ENCODE measurements at regions not wholly inside any gene's neighbourhood (a gene's known extent, or its start where the extent isn't known, plus 50 kb on each side); places are given as distances from the start of the nearest gene placed in this dataset.

DNA sequence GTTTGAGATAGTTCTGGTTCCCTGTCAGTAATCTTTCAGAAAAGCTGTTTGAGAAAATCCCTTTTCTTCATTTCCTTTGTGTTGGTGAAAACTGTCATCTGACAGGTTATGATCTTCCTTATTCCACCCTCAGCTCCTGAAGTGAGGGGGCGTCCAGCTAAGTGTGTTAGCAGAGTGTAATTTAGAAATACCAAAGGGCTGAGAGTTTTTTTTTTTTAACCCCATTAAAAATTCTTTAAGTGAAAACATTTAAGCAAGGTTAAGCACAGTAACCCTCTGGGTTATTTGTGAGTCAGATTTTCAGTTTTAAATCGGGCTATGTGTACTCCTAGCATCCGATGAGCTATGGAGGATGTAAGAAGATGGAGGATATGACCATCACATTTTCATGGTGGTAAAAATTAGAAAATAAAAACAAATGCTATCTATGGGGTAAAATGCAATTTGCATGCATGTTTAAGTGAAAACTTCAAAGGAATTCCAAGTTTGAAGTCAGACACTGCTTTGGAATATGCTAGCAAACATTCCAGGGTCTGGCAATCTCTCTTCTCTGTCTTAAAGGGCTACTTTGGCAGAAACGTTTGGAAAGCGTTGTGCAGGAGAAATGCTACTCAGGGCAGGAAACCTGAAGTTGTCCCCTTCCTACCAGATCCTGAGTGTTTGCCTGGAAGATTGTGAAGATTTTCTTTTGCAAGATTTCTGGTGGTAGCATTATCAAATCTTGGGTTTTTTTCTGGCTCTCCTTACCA lies 197.0 kb upstream of the PRICKLE1 start:
- DNase-seq = no peak

DNA sequence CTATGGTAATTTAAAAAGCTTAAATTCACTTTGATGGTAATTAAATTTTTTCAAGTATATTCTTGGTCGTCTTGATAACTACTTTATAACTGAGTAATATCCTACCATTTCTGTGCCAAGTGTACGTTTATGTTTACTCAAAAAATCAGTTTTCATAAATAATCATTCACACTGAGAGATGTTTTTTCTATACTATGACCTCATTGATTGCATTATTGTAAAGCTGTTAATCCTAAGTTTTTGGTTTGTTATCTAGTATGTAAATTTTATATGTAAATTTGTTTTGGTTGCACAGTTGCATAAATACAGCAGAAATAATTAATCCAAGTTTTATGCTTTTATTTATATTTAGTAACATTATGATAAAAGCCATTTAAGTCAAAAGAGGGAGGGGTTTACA lies 196.4 kb upstream of the PRICKLE1 start:
- DNase-seq = no peak

DNA sequence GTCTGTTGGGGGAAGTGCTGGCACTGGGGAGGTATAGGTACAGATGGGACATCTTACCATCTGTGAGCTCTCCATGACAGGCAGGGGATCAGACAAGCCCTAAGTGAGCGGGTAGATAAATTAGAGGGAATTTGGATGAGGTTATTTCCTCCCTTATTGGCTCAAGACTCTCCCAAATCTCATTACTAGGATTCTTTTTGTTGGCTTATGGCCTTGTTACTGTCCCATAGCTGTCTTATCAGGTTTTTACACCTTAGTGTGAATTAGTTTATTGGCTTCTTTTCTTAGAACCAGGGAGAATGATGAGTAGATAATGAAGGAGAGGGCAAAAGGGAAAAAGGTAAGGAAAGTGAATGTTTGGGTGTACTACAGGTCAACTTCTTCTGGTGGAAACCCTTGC lies 191.1 kb upstream of the PRICKLE1 start:
- no peak for DNase-seq

DNA sequence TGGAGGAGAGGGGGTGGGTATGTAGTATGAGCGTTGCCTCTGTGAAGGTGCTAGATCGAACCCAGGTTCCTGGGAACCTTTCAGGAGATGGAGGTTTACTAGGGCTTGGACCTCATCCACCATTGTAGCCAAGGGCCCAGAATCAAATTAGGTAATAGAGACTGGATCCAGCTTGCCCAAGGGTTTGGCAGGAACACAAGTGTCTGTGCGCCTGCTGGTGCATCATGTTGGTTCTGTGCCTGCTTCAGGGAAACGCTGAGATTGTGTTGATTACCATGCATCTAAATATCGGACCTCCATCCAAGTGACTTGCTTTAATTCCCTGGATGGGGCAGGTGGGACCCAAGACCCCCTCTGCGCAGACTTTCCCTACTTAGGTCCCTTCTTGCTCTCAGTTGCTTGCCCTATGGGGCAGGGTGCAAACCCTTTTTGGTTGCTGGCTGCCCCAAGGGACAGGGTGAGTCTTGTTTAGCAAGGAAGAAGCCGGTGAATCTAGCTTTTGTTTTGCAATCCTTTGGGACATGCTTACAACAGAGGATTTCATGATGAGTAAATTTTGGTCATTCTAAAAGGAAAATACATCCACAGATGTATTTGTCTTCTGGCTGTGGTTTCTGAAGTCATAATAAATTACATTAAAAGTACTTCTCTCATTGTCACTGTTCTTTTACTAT lies 189.8 kb upstream of the PRICKLE1 start:
- DNase-seq = no peak

DNA sequence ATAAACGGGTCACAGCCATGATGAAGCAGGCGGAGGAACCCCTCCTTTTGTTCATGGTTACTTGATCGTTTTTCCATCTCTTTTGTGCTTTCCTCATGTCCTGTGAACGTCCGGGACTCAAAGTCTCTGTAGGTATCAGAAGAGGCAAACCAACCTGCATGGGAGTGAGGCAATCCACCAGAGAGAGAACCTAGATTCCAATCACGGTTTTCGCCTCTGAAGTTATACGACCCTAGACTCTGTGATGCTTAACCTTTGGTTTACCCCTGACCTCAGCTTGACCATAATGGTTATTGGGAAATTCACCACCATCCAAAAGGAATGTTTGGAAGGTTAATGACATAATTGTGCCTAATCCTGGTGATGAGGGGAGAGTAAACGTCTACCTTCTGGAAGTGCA lies 186.8 kb upstream of the PRICKLE1 start:
- no peak for DNase-seq

DNA sequence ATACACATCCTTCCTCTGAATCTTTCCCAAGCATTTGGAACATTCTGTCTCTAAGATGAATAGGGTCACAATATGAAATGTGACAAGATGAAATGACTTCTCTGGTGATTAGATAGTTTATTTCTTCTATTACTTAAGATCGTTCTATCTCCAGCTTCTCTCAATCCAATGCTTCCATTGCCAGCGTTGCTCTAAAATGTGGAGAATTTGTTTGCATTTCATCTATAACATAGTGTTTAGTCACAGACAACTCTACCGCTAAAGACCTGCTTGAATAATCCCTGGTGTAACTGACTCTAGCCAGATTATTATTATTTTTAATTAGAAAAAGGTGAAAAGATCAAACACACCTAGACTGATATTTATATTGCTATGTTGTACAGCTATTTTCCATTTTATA lies 184.7 kb upstream of the PRICKLE1 start:
- no peak for DNase-seq

DNA sequence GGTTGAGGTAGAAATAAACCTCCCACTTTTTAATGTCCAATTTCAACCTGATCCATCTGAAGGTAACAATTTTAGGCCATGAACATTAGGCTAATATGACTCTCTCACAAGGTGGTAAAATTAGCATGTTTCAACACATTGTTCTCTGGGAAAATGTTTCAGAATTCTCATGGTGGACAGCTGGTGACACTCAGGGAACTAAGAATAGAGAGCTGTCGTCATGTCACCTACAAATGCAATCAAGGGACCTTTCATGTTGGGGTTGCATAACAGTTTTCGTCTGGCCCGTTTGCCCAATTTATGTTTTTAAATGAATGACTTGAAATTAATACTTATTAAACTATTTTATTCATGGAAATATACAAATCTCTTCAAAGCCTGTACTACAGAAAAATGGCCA lies 180.7 kb upstream of the PRICKLE1 start:
- no peak for DNase-seq

DNA sequence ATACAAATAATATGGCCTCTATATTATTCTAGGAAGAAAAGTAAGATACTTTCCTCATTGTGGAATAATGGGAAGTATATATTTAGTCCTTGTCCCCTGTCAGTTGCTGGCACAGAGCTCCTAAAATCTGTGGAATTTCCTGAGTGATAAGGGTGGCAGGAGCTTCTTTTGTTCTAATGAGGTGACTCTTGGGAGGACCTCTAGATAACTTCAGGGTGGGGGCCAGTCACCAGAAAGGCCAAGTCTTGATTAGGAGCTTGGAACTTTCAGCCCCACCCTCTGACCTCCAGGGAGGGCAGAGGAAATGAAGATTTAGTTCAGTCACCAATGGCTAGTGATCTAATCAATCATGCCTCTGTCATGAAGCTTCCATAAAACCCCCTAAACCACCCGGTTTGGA lies 179.9 kb upstream of the PRICKLE1 start:
- DNase-seq = no peak

DNA sequence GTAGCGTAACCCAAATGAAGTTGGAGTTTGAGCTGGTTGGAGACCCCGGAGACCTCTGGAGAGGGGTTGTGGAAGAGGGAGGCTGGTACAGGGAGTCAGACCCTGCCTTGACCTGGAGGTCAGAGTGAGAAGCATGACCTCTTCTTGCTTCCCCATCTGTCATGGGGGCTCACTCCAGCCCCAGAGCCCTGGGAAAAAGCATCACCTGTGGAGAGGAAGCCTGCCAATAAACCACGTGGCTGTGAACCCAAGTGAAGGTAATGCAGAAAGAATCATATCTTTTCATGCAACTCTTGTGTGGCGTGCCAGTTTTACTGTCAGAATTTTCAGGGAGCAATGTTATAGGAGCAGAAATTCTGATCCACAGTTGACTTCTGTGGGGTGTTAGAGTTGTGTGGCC lies 178.5 kb upstream of the PRICKLE1 start:
- no peak for DNase-seq

DNA sequence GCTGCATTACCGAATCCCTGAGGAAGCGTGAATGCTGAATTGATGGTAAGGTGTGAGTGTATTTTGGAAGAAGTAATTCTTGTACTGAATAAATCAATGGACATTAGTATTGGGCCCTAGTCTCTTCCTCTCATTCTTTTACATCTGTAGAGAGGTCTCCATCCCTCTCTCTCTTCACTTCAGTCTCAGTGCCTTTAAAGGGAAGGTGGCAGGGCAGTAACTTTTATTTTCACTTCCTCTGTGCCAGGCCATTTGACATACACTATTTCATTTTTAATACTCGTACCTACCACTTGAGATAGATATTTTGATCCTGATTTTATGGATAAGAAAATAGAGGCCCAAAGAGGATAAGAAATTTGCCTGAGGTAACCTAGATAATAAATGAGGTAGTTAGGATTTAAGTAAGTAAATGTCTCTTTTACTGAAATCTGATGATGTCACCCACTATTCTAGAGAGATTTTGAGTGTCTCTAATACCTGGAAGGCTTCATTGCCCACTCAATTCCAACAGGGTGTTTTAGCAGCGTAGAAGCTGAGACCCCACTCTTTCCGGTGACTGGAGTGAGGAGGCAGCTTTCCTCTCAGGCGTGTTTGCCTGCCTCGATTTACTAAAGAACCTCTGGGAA lies 177.9 kb upstream of the PRICKLE1 start:
- DNase-seq = no peak

DNA sequence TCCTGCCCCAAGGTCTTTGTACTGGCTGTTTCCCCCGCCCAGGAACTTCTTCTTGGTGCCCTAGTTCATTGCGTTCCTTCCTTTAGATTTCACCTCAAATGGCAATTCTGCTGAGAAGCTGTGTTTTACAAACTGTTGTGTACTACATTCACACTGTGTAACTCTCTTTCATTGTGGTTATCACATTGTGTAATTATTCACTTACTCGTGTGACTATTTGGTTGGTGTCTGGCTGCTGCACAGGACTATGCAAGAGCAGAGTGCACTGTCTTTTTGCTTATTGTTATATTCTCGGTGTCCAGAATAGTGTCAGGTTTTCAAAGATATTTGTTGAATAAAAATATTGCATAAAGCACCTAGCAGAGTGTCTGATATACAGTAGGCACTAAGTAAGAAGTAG lies 177.2 kb upstream of the PRICKLE1 start:
- no peak for DNase-seq

DNA sequence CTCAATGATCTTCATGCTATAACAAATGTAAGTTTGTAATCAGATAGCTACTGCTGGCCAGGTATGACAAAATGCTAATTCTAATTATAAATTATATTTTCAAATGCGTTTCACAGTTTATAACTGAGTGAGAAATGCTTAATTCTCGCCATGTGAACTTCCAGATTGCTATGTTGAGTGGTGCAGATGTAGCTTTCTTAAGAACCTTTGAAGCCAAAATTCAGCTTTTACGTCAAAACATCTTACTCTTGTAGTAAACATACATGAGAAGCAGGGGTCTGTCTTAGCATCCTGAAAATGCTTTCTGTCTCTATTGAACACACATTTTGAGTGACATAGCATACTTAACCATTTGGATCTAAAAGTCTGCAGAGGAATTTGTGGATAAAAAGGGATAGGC lies 176.5 kb upstream of the PRICKLE1 start:
- DNase-seq = no peak

DNA sequence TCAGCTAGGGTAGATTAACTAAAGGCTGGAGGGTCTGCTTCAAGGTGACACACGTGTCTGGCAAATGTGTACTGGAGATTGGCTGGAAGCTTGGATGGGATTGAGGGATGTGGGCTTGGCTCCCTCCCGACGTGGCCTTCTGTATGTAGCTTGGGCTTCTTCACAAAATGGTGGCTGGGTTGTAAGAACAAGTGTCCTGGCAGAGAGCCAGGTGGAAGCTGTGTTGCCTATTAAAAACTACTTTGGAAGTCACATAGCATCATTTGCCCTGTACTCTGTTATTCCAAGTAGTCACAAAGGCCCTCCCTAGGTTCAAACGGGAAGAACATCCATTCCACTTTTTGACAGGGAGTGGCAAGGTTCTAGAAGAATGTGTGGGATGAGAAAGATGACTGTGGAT lies 174.1 kb upstream of the PRICKLE1 start:
- DNase-seq = no peak

DNA sequence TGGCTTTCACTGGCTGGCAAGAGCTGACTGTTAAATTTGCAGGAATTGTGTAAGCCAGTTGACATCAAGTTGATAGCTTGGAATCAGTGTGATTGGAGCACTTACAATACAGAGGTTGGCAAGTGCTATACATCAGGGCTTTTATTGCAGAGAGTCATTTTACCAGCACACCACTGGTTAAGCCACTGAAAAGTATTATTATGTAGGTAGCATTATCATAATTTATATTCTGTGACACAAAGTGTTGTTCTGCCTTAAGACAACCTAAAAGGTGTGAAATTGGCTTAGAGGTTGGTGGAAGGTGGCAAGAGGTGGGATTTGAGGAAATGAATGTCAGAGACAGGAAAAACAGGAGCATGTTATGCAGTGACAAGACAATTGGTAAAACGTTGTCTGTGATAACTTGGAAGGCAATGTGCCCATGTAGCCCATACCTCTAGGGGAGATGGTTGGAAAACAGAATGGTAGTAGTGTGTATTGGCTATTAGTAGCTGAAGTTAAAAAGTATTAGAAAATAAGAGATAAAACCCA lies 172.9 kb upstream of the PRICKLE1 start:
- no peak for DNase-seq

DNA sequence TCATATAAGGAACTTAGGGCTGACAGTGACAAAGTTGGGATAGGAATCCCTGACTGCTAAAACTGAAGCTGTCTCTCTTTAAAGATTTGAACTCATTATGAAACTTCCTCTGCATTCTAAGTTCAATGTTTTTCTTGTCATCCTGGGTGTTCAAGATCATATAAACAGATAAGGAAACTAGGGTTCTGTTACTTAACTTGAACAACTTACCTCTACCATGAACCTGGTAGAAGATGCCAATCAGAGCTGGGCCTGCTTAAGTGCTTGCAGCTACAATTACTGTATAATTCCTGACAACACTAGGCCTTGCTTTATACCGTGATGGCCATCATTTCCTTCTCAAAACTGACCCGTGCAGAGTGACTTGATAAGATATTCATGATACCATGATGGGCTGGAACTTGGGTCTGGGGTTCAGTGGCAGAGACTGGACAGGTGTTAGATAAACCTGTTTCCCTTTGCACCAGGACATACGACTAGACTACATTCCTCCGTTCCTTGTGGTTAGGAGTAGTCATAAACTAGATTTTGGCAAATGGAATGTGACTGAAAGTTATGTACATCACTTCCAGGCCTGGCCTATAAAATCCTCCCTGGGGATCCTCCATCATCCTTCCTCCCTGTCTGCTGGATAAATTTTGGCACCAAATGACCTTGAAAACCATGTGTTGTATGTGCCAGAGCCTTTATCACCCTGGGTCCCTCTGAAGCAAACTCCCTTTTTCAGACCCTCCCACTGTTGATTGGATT lies 172.2 kb upstream of the PRICKLE1 start:
- no peak for DNase-seq

DNA sequence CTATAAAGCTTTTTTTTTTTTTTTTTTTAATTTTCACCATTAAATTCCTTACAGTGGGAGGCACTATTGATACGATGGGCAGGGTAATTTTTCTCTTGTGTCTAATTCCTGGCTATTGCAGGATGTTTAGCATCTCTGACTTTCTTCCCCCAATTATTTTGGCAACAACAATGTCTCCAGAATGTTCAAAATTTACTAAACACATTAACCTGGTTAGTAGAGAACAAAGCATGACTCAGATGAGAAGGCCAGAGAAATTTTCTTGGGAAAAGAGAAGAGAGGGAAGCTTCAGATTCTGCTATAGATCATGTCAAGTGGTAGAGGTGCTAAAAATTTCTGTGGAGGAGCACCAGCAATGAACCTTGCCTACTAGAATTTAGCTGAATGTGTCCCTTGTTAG lies 171.5 kb upstream of the PRICKLE1 start:
- no peak for DNase-seq

DNA sequence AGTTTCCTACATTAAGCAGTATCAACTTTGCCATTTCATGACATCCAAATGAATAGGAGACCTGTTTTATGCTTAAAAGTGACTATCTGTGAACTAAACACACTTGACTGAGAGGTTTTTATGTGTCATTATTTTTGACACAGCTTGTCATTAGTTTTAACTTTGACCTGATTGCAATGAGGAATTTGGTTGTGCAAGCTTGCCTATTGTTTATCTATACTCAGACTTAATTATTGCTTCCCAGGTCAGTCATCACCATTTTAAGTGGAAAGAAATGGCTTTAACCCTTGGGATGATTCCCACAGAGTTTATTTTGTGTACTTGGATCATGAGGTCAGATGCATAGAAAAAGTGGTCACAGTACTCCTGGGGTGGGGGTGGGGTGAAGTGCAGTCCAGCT lies 171.0 kb upstream of the PRICKLE1 start:
- DNase-seq = no peak

DNA sequence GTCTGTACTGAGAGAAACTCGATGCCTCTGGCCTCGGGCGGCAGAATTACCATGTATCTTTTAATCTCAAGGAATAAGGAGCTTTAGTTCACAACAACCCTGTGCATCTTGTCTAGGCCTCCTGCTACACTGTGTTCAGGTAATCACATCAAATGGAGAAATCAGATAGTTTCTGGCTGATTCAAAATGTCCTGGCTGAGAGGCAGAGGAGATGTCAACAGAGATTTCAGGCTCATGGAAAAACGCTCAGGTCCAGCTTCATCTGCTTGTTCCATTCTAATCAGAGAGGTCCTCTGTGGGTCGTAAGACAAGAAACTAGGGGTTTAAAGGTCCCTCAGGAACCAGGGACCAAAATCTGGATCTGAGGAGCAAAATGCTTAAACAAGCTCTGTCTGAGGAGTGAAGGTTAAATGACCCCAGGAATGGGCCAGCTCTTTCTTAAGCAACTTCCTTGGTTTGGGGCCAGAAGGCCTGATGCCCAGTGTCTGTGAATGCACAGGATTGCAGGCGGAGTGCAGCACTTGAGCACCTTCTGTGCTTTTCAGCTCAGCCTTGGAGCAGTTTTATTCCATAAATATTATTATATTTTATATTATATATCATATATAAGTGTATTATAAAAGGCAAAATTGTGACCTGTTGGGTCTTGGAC lies 170.2 kb upstream of the PRICKLE1 start:
- no peak for DNase-seq

DNA sequence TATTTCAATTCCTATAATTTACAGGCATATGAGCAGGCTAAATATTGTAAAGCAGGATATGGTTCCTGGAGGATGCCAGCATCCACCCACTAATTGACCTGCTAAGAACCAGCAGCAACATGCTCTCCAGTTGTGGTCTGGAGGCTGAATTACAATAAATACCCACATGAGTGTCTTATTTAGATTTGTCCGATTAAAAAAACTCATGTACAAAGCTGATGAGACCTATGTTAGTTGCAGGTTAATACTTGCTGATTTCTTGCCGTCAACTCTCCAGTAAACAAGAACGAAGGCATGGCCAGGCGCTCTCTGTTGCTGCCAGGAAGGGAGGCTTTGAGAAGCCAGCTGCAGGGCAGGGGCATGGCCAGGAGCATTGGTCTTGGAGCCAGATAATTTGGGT lies 169.3 kb upstream of the PRICKLE1 start:
- no peak for DNase-seq

DNA sequence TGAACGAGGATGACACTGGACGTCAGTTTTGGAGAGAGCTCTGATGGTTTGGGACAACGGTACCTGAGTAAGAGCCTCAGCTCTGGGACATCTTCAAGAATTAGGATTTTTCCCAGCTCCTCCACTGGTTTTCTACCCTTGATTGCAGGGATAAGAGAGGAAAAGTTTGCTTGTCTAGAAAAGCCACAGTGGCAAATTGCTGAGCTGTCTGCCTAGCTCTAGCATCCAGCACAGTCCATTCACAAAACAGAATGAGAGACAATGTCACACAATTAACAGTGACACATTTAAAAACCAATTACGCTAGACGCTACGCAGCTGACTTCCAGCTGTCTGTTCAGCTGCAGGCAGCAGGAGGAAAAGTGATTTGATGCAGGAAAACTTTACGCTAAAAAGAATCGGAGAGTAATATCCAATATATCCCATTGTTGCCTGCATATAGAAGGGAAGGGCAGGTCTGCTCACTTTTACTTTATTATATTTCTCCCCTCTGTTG lies 168.1 kb upstream of the PRICKLE1 start:
- no peak for DNase-seq

DNA sequence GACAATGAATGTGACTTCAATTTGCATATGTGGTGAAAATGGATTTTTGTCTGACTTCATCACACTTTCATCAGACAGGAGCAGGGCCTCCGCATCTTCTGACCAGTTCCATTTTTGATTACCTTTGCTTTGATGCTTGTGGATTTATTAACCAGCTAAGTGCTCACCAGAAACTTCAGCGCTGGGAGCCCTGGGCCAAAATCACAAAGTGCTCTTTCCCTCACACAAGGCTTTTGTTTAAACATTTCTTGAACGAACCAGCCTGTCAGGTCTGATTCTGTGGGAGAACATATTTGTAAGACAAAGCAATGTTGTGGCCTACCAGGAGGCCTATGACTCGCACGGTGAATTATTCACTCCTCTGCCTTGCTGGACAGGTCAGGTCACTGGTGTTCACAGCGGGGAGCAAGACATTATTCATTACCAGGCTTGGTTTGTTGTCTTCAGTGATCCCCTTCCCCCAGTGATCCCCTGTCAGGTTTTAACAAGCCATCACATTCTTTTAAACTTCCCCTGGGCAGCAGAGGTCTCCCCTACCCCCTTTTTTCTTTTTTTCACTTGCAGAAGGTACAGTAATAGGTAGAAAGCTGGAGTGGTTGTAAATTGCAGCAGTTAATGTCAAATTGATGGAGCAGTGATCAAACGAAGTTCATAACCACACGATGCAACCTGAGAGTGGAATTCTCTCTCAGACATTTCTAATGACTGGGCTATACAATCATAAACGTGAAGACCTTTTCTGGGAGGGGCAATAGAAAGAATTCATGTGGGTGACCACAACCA lies 167.5 kb upstream of the PRICKLE1 start:
- peak; percentile 43 for DNase-seq

DNA sequence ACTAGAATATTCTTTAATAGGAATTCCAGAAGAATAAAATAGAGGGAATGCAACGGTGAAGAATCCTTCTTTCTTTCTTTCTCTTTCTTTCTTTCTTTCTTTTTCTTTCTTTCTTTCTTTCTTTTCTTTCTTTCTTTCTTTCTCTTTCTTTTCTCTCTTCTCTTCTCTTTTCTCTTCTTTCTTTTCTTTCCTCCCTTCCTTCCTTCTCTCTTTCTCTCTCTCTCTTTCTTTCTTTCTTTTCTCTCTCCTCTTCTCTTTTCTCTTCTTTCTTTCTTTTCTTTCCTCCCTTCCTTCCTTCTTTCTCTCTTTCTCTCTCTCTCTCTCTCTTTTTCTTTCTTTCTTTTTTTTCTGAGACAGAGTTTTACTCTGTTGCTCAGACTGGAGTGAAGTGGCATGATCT lies 160.8 kb upstream of the PRICKLE1 start:
- DNase-seq = no peak

Measured in retina (tissue), 1 donor.